Upper lobe of left lung (tissue), 6 donors: ENCODE measurements at regions not wholly inside any gene's neighbourhood (a gene's known extent, or its start where the extent isn't known, plus 50 kb on each side); places are given as distances from the start of the nearest gene placed in this dataset.

Experiments
- ATAC-seq, 2 donors: fragments of 200-7000 bp; cut with Tn5 transposase; one replicate each; pipeline ENCODE4 v1.9.1; 2022; ENCODE audit warnings: mild to moderate bottlenecking in 2 of 2, moderate library complexity in 2 of 2; ENCODE audit not compliant: low FRiP score in 2 of 2
- DNase-seq, 2 donors: peaks; one replicate each; pipeline ENCODE4 v3.0.0-alpha.2; 2019 to 2020
- H3K27ac ChIP-seq, 4 donors: fragments of 200-600 bp; sonication (generic); one replicate each; pipeline ENCODE4 v1.5.1; 2016 to 2019
- H3K27me3 ChIP-seq, 4 donors: fragments of 200-600 bp; sonication (generic); one replicate each; pipeline ENCODE4 v1.5.1; 2017 to 2019
- H3K36me3 ChIP-seq, 4 donors: fragments of 200-600 bp; sonication (generic); one replicate each; pipeline ENCODE4 v1.5.1; 2016 to 2019
- H3K4me1 ChIP-seq, 4 donors: fragments of 200-600 bp; sonication (generic); one replicate each; pipeline ENCODE4 v1.5.1; 2018 to 2019
- H3K4me3 ChIP-seq, 4 donors: fragments of 200-600 bp; sonication (generic); one replicate each; pipeline ENCODE4 v1.5.1; 2017 to 2019; ENCODE audit warnings: mild to moderate bottlenecking in 2 of 4, moderate library complexity in 1 of 4
- H3K9me3 ChIP-seq, 4 donors: fragments of 200-600 bp; sonication (generic); one replicate each; pipeline ENCODE4 v1.5.1; 2018 to 2019
- EP300 ChIP-seq, 4 donors: sonication (generic); formaldehyde crosslinking; IDR thresholded peaks; one replicate each; pipeline ENCODE4 v1.5.1; 2017; ENCODE audit warnings: antibody characterized with exemption in 4 of 4, control low read depth in 2 of 4
- POLR2A ChIP-seq, 4 donors: fragments of 450-650 bp; IDR thresholded peaks; one replicate each; pipeline ENCODE4 v1.5.1; 2016 to 2017; ENCODE audit warnings: antibody characterized with exemption in 4 of 4, mild to moderate bottlenecking in 2 of 4
- POLR2AphosphoS5 ChIP-seq, 2 donors: sonication (generic); formaldehyde crosslinking; IDR thresholded peaks; one replicate each; pipeline ENCODE4 v1.5.1; 2017; ENCODE audit warnings: antibody characterized with exemption in 2 of 2
- WGBS, 2 donors: methylation state at CpG; one replicate each; pipeline ENCODE4 v1.1.5; 2017 to 2018; 5-methylcytosine and 5-hydroxymethylcytosine counted together
- TF ChIP-seq, protein P1 (sequence below), 6 experiments: fragments of 450-650 bp in 4 of 6; fragments of 200-600 bp in 2 of 6; sonication (generic) in 2 of 6; IDR thresholded peaks; one replicate each; pipeline ENCODE4 v1.5.1; 2016 to 2019; ENCODE audit warnings: antibody characterized with exemption in 6 of 6
- donor health status: DM: no; HTN: no; CAD: no; lungs with moderate emphysema.
- donor health status: DM: no; HTN: yes; CAD: no; lungs with severe emphysema.

DNA sequence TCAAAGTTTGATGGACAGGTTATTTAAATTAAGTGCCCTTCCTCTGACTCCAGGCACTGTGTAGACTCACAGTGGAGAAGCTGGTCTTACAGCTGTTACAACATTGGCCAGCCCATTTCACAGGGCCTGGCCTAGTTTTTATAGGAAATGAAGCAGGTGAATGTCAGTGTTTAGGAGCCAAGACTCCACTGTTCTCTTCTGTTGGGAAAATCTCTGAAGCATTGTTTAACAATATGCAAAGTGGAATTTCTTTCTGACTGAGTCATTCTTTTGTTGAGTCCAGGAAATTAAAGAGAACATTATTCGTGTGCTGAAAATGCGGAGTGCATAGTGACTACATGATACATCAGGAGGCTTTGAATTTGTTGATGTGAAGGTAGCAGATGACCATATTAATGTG is 64.7 kb downstream of the ARRDC4 start:
- H3K9me3 ChIP-seq = no peaks in the 10 kb centered on the region
- TF ChIP-seq, protein P1, sequence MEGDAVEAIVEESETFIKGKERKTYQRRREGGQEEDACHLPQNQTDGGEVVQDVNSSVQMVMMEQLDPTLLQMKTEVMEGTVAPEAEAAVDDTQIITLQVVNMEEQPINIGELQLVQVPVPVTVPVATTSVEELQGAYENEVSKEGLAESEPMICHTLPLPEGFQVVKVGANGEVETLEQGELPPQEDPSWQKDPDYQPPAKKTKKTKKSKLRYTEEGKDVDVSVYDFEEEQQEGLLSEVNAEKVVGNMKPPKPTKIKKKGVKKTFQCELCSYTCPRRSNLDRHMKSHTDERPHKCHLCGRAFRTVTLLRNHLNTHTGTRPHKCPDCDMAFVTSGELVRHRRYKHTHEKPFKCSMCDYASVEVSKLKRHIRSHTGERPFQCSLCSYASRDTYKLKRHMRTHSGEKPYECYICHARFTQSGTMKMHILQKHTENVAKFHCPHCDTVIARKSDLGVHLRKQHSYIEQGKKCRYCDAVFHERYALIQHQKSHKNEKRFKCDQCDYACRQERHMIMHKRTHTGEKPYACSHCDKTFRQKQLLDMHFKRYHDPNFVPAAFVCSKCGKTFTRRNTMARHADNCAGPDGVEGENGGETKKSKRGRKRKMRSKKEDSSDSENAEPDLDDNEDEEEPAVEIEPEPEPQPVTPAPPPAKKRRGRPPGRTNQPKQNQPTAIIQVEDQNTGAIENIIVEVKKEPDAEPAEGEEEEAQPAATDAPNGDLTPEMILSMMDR (IDR thresholded peaks at IDR 0.05) = no peak
- TF ChIP-seq POLR2AphosphoS5 (IDR thresholded peaks at IDR 0.05) (no peak), POLR2A (IDR thresholded peaks at IDR 0.05) (no peak), EP300 (IDR thresholded peaks at IDR 0.05) (no peak)
- DNase-seq = no peak
- H3K27ac ChIP-seq = no peak overlapping the region
- H3K27me3 ChIP-seq = no peaks in the 10 kb centered on the region
- no peak for ATAC-seq
- no peaks in the 10 kb centered on the region for H3K4me1 ChIP-seq
- WGBS, 2 donors = 64 to 78% methylated on average over 2 of the region's 2 CpGs
- no peaks in the 10 kb centered on the region for H3K36me3 ChIP-seq
- no peak overlapping the region for H3K4me3 ChIP-seq

DNA sequence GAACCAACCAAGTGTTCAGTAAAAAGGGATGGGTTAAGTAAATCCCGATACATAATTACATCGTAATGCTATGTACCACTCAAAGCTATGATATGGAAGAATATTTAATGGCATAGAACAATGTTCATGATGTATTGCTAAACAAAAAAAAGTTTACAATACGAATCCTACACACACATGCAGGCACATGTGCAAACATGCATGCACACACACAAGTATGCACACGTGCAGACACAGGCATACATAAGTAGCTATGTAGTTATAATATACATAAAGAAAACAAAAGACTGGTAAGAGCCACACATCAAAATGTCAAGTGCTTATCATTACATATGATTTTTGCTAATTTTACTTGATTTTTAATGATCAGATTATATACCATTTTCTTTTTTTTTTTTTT is 74.2 kb downstream of the ARRDC4 start:
- 69 to 79% methylated on average over 4 of the region's 4 CpGs for WGBS, 2 donors
- Histone ChIP-seq H3K4me1 (no peaks in the 10 kb centered on the region), H3K4me3 (no peak overlapping the region), H3K9me3 (no peaks in the 10 kb centered on the region), H3K27me3 (no peaks in the 10 kb centered on the region), H3K36me3 (no peaks in the 10 kb centered on the region), H3K27ac (no peak overlapping the region)
- ATAC-seq = no peak
- TF ChIP-seq POLR2AphosphoS5 (IDR thresholded peaks at IDR 0.05) = no peak
- TF ChIP-seq, protein P1 (IDR thresholded peaks at IDR 0.05) = no peak
- no peak for TF ChIP-seq EP300 (IDR thresholded peaks at IDR 0.05)
- TF ChIP-seq POLR2A (IDR thresholded peaks at IDR 0.05) = no peak
- DNase-seq = no peak

DNA sequence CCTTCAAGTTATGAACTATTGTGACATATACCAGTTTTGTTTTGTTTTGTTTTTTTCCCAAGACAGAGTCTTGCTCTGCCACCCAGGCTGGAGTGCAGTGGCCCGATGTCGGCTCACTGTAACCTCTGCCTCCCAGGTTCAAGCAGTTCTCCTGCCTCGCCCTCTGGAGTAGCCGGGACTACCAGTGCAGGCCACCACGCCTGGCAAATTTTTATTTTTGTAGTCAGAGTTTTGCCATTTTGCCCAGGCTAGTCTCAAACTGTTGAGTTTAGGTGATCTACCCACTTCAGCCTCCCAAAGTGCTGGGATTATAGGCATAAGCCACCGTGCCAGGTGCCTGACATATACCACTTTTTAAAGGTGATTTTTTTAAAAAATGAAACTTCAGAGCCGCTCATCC is 74.6 kb downstream of the ARRDC4 start:
- Histone ChIP-seq H3K4me1 (no peaks in the 10 kb centered on the region), H3K27me3 (no peaks in the 10 kb centered on the region)
- no peak for DNase-seq

DNA sequence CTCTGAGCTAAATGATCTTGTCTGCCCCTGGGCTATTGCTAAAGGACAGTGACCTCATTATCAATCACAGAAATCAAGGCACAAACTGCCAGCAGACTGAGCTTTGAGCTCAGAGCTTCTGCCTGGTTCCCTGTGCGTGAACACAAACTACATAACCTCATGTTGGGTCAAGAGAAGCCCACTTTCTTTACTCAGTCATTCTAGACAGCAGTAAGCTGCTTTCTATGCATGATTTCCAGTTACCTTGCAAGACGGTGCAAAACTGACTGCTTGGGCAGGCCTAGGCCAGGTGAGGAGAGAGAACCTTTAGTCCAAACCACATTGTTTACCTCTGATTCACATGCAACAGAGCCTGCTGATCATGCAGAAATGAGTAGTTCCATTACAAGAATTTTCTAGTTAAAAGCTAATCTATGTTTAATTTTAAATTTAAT is 75.1 kb downstream of the ARRDC4 start:
- DNase-seq = no peak
- Histone ChIP-seq H3K36me3 (no peaks in the 10 kb centered on the region), H3K27ac (no peak overlapping the region), H3K9me3 (no peaks in the 10 kb centered on the region), H3K4me3 (no peak overlapping the region), H3K27me3 (no peaks in the 10 kb centered on the region), H3K4me1 (no peaks in the 10 kb centered on the region)
- TF ChIP-seq POLR2AphosphoS5 (IDR thresholded peaks at IDR 0.05) (no peak), EP300 (IDR thresholded peaks at IDR 0.05) (no peak), POLR2A (IDR thresholded peaks at IDR 0.05) (no peak)
- TF ChIP-seq, protein P1 (IDR thresholded peaks at IDR 0.05) = no peak
- ATAC-seq = no peak
- WGBS, 2 donors = 75 to 77% methylated on average over 2 of the region's 2 CpGs

More for the DNA sequence above, 74.6 kb downstream of the ARRDC4 start:
- 83 to 91% methylated on average over 7 of the region's 7 CpGs for WGBS, 2 donors
- TF ChIP-seq POLR2AphosphoS5 (IDR thresholded peaks at IDR 0.05) (no peak), POLR2A (IDR thresholded peaks at IDR 0.05) (no peak), EP300 (IDR thresholded peaks at IDR 0.05) (no peak)
- TF ChIP-seq, protein P1 (IDR thresholded peaks at IDR 0.05) = no peak
- Histone ChIP-seq H3K36me3 (no peaks in the 10 kb centered on the region), H3K27ac (no peak overlapping the region), H3K9me3 (no peaks in the 10 kb centered on the region), H3K4me3 (no peak overlapping the region)
- ATAC-seq = no peak

DNA sequence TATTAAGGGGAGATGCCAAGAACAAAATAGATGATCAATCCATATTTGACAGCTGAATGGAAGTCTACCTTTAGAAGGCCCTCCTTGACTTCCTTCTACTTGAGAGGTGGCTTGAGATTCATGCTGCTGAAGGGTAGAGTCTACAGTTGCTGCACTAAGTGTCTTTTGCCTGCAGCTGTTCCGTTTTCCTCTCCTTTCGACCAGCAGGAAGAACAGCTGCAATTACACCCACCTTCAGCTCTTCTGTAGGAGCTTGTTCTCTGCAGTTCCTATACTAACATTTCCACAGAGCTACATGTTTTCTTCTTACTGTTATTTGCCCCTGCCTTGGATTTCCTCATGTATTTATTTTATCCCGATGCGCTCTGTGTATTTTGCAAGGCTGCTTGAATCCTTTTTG is 79.1 kb downstream of the ARRDC4 start:
- Histone ChIP-seq H3K36me3 (no peaks in the 10 kb centered on the region), H3K9me3 (no peaks in the 10 kb centered on the region), H3K27ac (no peak overlapping the region), H3K27me3 (no peaks in the 10 kb centered on the region), H3K4me3 (no peak overlapping the region), H3K4me1 (no peaks in the 10 kb centered on the region)
- WGBS, 2 donors = 76 to 82% methylated on average over 4 of the region's 4 CpGs
- ATAC-seq (no peak), DNase-seq (no peak)
- TF ChIP-seq EP300 (IDR thresholded peaks at IDR 0.05) = no peak
- no peak for TF ChIP-seq POLR2A (IDR thresholded peaks at IDR 0.05)
- no peak for TF ChIP-seq POLR2AphosphoS5 (IDR thresholded peaks at IDR 0.05)
- TF ChIP-seq, protein P1 (IDR thresholded peaks at IDR 0.05) = no peak
